ENCODE measurements at regions not wholly inside any gene's neighbourhood (a gene's known extent, or its start where the extent isn't known, plus 50 kb on each side); places are given as distances from the start of the nearest gene placed in this dataset.

GRCh38 chr4:149161247-149161646, 654.4 kb downstream of the IQCM start:
- Histone ChIP-seq H3K9me3 (ENCODE audit: insufficient read depth, low read length) (no peaks in the 10 kb centered on the region), H3K27me3 (ENCODE audit: insufficient read depth, insufficient read length) (no peaks in the 10 kb centered on the region), H3K4me3 (ENCODE audit: insufficient read length, low read depth) (no peak overlapping the region), H3K36me3 (ENCODE audit: insufficient read depth, insufficient read length, low read length) (no peaks in the 10 kb centered on the region), H3K4me1 (ENCODE audit: insufficient read depth, insufficient read length) (no peaks in the 10 kb centered on the region), H3K9ac (ENCODE audit: insufficient read length, low read depth) (no peak overlapping the region)
- DNase-seq (ENCODE audit: low read depth, low spot score), result no peak
- no peak for TF ChIP-seq ZNF274 (IDR thresholded peaks at IDR 0.05; ENCODE audit: low read depth, low read length)
- TF ChIP-seq YY1 (IDR thresholded peaks at IDR 0.05; ENCODE audit: insufficient read depth, insufficient read length), result no peak
- no peak for TF ChIP-seq SUZ12 (IDR thresholded peaks at IDR 0.05; ENCODE audit: extremely low read depth, insufficient read depth, insufficient read length)

DNA sequence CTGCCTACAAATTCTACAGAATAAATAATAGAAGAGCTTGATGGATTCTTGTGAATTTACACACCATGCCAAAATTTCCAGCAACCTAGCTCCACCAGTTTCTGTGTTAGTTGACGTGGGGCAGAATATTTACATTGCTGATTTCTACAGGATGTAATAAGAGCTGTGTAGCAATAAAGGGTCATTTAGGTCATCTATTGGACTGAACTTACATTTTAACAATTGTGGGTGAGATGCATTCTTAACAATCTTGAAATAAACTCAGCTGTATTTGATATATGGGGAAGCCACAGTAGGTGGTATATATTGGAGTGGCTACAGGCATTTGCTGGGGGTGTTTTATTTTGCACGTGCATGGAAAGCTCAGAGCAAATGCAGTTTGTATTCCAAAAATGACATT, 655.3 kb downstream of the IQCM start:
- Histone ChIP-seq H3K36me3 (ENCODE audit: insufficient read depth, insufficient read length, low read length) (no peaks in the 10 kb centered on the region), H3K27me3 (ENCODE audit: insufficient read depth, insufficient read length) (no peaks in the 10 kb centered on the region), H3K9ac (ENCODE audit: insufficient read length, low read depth) (no peak overlapping the region), H3K4me3 (ENCODE audit: insufficient read length, low read depth) (no peak overlapping the region), H3K4me1 (ENCODE audit: insufficient read depth, insufficient read length) (no peaks in the 10 kb centered on the region), H3K9me3 (ENCODE audit: insufficient read depth, low read length) (no peaks in the 10 kb centered on the region)
- TF ChIP-seq YY1 (IDR thresholded peaks at IDR 0.05; ENCODE audit: insufficient read depth, insufficient read length) (no peak), SUZ12 (IDR thresholded peaks at IDR 0.05; ENCODE audit: extremely low read depth, insufficient read depth, insufficient read length) (no peak), ZNF274 (IDR thresholded peaks at IDR 0.05; ENCODE audit: low read depth, low read length) (no peak)
- no peak for DNase-seq (ENCODE audit: low read depth, low spot score)

GRCh38 chr4:149158817-149159216, 656.8 kb downstream of the IQCM start:
- Histone ChIP-seq H3K4me3 (ENCODE audit: insufficient read length, low read depth) (no peak overlapping the region), H3K9me3 (ENCODE audit: insufficient read depth, low read length) (no peaks in the 10 kb centered on the region), H3K4me1 (ENCODE audit: insufficient read depth, insufficient read length) (no peaks in the 10 kb centered on the region), H3K36me3 (ENCODE audit: insufficient read depth, insufficient read length, low read length) (no peaks in the 10 kb centered on the region), H3K27me3 (ENCODE audit: insufficient read depth, insufficient read length) (no peaks in the 10 kb centered on the region), H3K9ac (ENCODE audit: insufficient read length, low read depth) (no peak overlapping the region)
- TF ChIP-seq ZNF274 (IDR thresholded peaks at IDR 0.05; ENCODE audit: low read depth, low read length), result no peak
- TF ChIP-seq SUZ12 (IDR thresholded peaks at IDR 0.05; ENCODE audit: extremely low read depth, insufficient read depth, insufficient read length), result no peak
- TF ChIP-seq YY1 (IDR thresholded peaks at IDR 0.05; ENCODE audit: insufficient read depth, insufficient read length), result no peak
- no peak for DNase-seq (ENCODE audit: low read depth, low spot score)

DNA sequence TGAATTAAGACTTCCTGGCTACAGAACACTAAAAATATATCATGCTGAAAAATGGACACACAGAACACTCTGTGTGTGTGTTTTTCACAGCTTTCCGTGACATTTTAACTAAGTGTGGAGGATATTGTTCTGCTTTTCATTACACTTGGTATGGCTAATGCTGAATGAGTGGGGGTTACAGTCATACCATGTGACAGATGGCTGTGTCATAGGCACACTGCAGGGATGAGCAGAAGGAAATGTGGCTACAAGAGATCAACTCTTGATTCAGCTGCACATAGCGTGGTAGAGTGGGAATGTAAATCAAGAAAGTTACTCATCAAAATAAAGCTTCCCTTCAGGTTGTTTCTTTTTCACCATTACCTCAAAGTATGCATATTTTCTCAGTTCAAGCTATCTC, 669.8 kb downstream of the IQCM start:
- H3K27me3 ChIP-seq (ENCODE audit: insufficient read depth, insufficient read length), result no peaks in the 10 kb centered on the region
- H3K4me3 ChIP-seq (ENCODE audit: insufficient read length, low read depth), result no peak overlapping the region
- TF ChIP-seq SUZ12 (IDR thresholded peaks at IDR 0.05; ENCODE audit: extremely low read depth, insufficient read depth, insufficient read length), result no peak
- no peak for TF ChIP-seq YY1 (IDR thresholded peaks at IDR 0.05; ENCODE audit: insufficient read depth, insufficient read length)
- no peaks in the 10 kb centered on the region for H3K4me1 ChIP-seq (ENCODE audit: insufficient read depth, insufficient read length)
- no peak for DNase-seq (ENCODE audit: low read depth, low spot score)
- no peak overlapping the region for H3K9ac ChIP-seq (ENCODE audit: insufficient read length, low read depth)
- no peaks in the 10 kb centered on the region for H3K9me3 ChIP-seq (ENCODE audit: insufficient read depth, low read length)
- no peaks in the 10 kb centered on the region for H3K36me3 ChIP-seq (ENCODE audit: insufficient read depth, insufficient read length, low read length)

DNA sequence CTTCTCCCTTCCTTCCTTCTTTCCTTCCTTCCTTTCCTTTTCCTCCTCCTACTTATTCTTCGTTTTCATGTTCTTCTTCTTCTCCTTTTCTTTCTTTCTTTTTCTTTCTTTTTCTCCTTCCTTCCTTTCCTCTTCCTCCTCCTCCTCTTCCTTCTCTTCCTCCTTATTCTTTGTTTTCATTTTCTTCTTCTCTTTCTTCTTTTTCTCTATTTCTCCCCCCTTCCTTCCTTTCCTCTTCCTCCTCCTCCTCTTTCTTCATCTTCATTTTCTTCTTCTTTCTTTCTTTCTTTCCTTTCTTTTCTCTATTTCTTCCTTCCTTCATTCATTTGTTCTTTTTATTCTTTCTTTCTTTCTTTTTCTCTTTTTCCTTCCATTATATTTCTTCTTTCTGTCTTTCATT, 671.6 kb downstream of the IQCM start:
- H3K9ac ChIP-seq (ENCODE audit: insufficient read length, low read depth), result no peak overlapping the region
- no peaks in the 10 kb centered on the region for H3K36me3 ChIP-seq (ENCODE audit: insufficient read depth, insufficient read length, low read length)
- no peaks in the 10 kb centered on the region for H3K4me1 ChIP-seq (ENCODE audit: insufficient read depth, insufficient read length)
- H3K4me3 ChIP-seq (ENCODE audit: insufficient read length, low read depth), result no peak overlapping the region
- DNase-seq (ENCODE audit: low read depth, low spot score), result no peak
- H3K9me3 ChIP-seq (ENCODE audit: insufficient read depth, low read length), result no peaks in the 10 kb centered on the region
- no peaks in the 10 kb centered on the region for H3K27me3 ChIP-seq (ENCODE audit: insufficient read depth, insufficient read length)
- TF ChIP-seq SUZ12 (IDR thresholded peaks at IDR 0.05; ENCODE audit: extremely low read depth, insufficient read depth, insufficient read length), result no peak
- no peak for TF ChIP-seq ZNF274 (IDR thresholded peaks at IDR 0.05; ENCODE audit: low read depth, low read length)
- no peak for TF ChIP-seq YY1 (IDR thresholded peaks at IDR 0.05; ENCODE audit: insufficient read depth, insufficient read length)

DNA sequence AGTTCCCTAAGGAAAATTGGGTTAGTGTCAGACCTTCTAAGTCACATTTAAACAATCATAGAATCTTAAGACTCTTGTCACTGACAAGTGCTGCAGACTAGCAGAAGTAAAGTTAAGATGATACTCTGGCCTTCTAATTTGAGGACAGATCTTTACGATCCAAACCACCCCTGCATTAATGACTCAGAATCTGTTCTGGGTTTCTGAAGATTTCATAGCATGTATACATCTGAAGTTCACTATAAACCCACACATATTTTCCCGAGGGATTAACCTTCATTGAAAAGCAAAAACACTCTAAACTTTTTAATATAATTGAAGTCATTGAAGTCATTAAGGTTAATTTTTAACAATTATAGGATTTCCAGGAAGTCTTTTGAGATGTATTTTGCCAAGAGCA, 674.3 kb downstream of the IQCM start:
- TF ChIP-seq SUZ12 (IDR thresholded peaks at IDR 0.05; ENCODE audit: extremely low read depth, insufficient read depth, insufficient read length) (no peak), ZNF274 (IDR thresholded peaks at IDR 0.05; ENCODE audit: low read depth, low read length) (no peak), YY1 (IDR thresholded peaks at IDR 0.05; ENCODE audit: insufficient read depth, insufficient read length) (no peak)
- no peaks in the 10 kb centered on the region for H3K9me3 ChIP-seq (ENCODE audit: insufficient read depth, low read length)
- no peaks in the 10 kb centered on the region for H3K36me3 ChIP-seq (ENCODE audit: insufficient read depth, insufficient read length, low read length)
- no peaks in the 10 kb centered on the region for H3K4me1 ChIP-seq (ENCODE audit: insufficient read depth, insufficient read length)
- no peak for DNase-seq (ENCODE audit: low read depth, low spot score)
- H3K9ac ChIP-seq (ENCODE audit: insufficient read length, low read depth), result no peak overlapping the region
- H3K4me3 ChIP-seq (ENCODE audit: insufficient read length, low read depth), result no peak overlapping the region
- no peaks in the 10 kb centered on the region for H3K27me3 ChIP-seq (ENCODE audit: insufficient read depth, insufficient read length)

GRCh38 chr4:149140841-149141240, 674.8 kb downstream of the IQCM start:
- Histone ChIP-seq H3K9ac (ENCODE audit: insufficient read length, low read depth) (no peak overlapping the region), H3K9me3 (ENCODE audit: insufficient read depth, low read length) (no peaks in the 10 kb centered on the region), H3K36me3 (ENCODE audit: insufficient read depth, insufficient read length, low read length) (no peaks in the 10 kb centered on the region), H3K4me3 (ENCODE audit: insufficient read length, low read depth) (no peak overlapping the region), H3K27me3 (ENCODE audit: insufficient read depth, insufficient read length) (no peaks in the 10 kb centered on the region), H3K4me1 (ENCODE audit: insufficient read depth, insufficient read length) (no peaks in the 10 kb centered on the region)
- TF ChIP-seq YY1 (IDR thresholded peaks at IDR 0.05; ENCODE audit: insufficient read depth, insufficient read length) (no peak), SUZ12 (IDR thresholded peaks at IDR 0.05; ENCODE audit: extremely low read depth, insufficient read depth, insufficient read length) (no peak), ZNF274 (IDR thresholded peaks at IDR 0.05; ENCODE audit: low read depth, low read length) (no peak)
- no peak for DNase-seq (ENCODE audit: low read depth, low spot score)

Data from NT2/D1 (cell line).